ENCODE measurements at regions not wholly inside any gene's neighbourhood (a gene's known extent, or its start where the extent isn't known, plus 50 kb on each side); places are given as distances from the start of the nearest gene placed in this dataset.

DNA sequence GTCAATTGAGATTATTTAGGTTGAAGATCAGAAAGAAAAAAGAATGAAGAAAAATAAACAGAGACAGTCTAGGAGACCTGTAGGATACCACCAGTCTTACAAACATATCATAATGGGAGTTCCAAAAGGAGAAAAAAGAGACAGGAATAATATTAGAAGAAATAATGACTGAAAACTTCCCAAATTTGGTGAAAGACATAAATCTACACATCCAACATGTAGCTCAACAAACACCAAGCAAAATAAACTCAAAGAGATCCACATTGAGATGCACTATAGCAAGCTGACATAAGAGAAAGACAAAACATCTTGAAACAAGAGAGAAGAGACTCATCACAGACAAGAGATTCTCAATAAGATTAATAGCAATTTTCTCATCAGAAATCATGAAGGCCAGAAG lies 274.0 kb downstream of the TFCP2L1 start:
- H3K27ac ChIP-seq (ENCODE audit: low read length): no peak overlapping the region
- H3K9me2 ChIP-seq (replicated peaks; ENCODE audit: low read length): no peaks in the 10 kb centered on the region
- no peaks in the 10 kb centered on the region for H3K36me3 ChIP-seq (ENCODE audit: low read depth, low read length)
- no peaks in the 10 kb centered on the region for H3K79me2 ChIP-seq (ENCODE audit: low read length)
- H3K4me2 ChIP-seq (ENCODE audit: low read length): no peak overlapping the region
- H3K4me1 ChIP-seq (ENCODE audit: insufficient read depth, low read length): peaks cover 9% of the 10 kb centered on the region
- ChIA-PET CTCF (no interaction called here), POLR2A (ENCODE audit: unreplicated experiment) (interaction anchor here (0.6 kb wide), 1 partner anchor 12 kb away, joined by 24 read pairs; no protein-coding TSS in a partner anchor)
- no peak overlapping the region for H3K9ac ChIP-seq (ENCODE audit: low read length)
- no peaks in the 10 kb centered on the region for H4K20me1 ChIP-seq (ENCODE audit: low read length)
- no peaks in the 10 kb centered on the region for H3K9me3 ChIP-seq (ENCODE audit: low read length)
- ATAC-seq (no peak), DNase-seq (no peak)
- no peaks in the 10 kb centered on the region for H3K27me3 ChIP-seq (ENCODE audit: low read length)
- H2AFZ ChIP-seq (ENCODE audit: low read length): no peak overlapping the region
- H3K4me3 ChIP-seq (ENCODE audit: low read length): no peak overlapping the region
- TF ChIP-seq EZH2 (IDR thresholded peaks at IDR 0.05; ENCODE audit: low read length, unreplicated experiment) (no peak), CTCF (conservative IDR thresholded peaks at IDR 0.05; ENCODE audit: low read depth, low read length) (no peak), EZH2phosphoT487 (IDR thresholded peaks at IDR 0.05; ENCODE audit: borderline replicate concordance, low read length) (no peak)
- H3F3A ChIP-seq (ENCODE audit: low read length, unreplicated experiment): no peaks in the 10 kb centered on the region
- no TSS peak for BruUV-seq (replicated peaks)
- intact Hi-C loops (cut with micrococcal nuclease): no loop called here

GRCh38 chr2:121014876-121015275 lies 270.1 kb downstream of the TFCP2L1 start:
- no TSS peak for BruUV-seq (replicated peaks)
- H4K20me1 ChIP-seq (ENCODE audit: low read length): no peaks in the 10 kb centered on the region
- no peaks in the 10 kb centered on the region for H3F3A ChIP-seq (ENCODE audit: low read length, unreplicated experiment)
- no peak overlapping the region for H3K4me3 ChIP-seq (ENCODE audit: low read length)
- CTCF ChIA-PET: no interaction called here
- POLR2A ChIA-PET (ENCODE audit: unreplicated experiment): no interaction called here
- intact Hi-C loops (cut with micrococcal nuclease): no loop called here
- H2AFZ ChIP-seq (ENCODE audit: low read length): no peak overlapping the region
- H3K27me3 ChIP-seq (ENCODE audit: low read length): no peaks in the 10 kb centered on the region
- H3K4me1 ChIP-seq (ENCODE audit: insufficient read depth, low read length): no peaks in the 10 kb centered on the region
- H3K36me3 ChIP-seq (ENCODE audit: low read depth, low read length): no peaks in the 10 kb centered on the region
- DNase-seq (peak; percentile 73), ATAC-seq (peak; percentile 24)
- H3K27ac ChIP-seq (ENCODE audit: low read length): no peak overlapping the region
- no peaks in the 10 kb centered on the region for H3K9me2 ChIP-seq (replicated peaks; ENCODE audit: low read length)
- TF ChIP-seq EZH2phosphoT487 (IDR thresholded peaks at IDR 0.05; ENCODE audit: borderline replicate concordance, low read length) (no peak), EZH2 (IDR thresholded peaks at IDR 0.05; ENCODE audit: low read length, unreplicated experiment) (no peak), CTCF (conservative IDR thresholded peaks at IDR 0.05; ENCODE audit: low read depth, low read length) (no peak)
- H3K4me2 ChIP-seq (ENCODE audit: low read length): no peak overlapping the region
- no peaks in the 10 kb centered on the region for H3K79me2 ChIP-seq (ENCODE audit: low read length)
- H3K9ac ChIP-seq (ENCODE audit: low read length): no peak overlapping the region
- H3K9me3 ChIP-seq (ENCODE audit: low read length): no peaks in the 10 kb centered on the region

- POLR2A ChIA-PET (ENCODE audit: unreplicated experiment): no interaction called here
- intact Hi-C loops (cut with micrococcal nuclease): no loop called here
Observed at GRCh38 chr2:121015971-121016485, 269.0 kb downstream of the TFCP2L1 start.

More at GRCh38 chr2:121015971-121016485, 269.0 kb downstream of the TFCP2L1 start:
- no peak overlapping the region for H3K9ac ChIP-seq (ENCODE audit: low read length)
- no peaks in the 10 kb centered on the region for H3K36me3 ChIP-seq (ENCODE audit: low read depth, low read length)
- no TSS peak for BruUV-seq (replicated peaks)
- H3K79me2 ChIP-seq (ENCODE audit: low read length): no peaks in the 10 kb centered on the region
- no peaks in the 10 kb centered on the region for H3K9me2 ChIP-seq (replicated peaks; ENCODE audit: low read length)
- CTCF ChIA-PET: no interaction called here
- no peak for ATAC-seq
- H2AFZ ChIP-seq (ENCODE audit: low read length): no peak overlapping the region
- no peaks in the 10 kb centered on the region for H3K27me3 ChIP-seq (ENCODE audit: low read length)
- H4K20me1 ChIP-seq (ENCODE audit: low read length): no peaks in the 10 kb centered on the region
- TF ChIP-seq EZH2 (IDR thresholded peaks at IDR 0.05; ENCODE audit: low read length, unreplicated experiment) (no peak), CTCF (conservative IDR thresholded peaks at IDR 0.05; ENCODE audit: low read depth, low read length) (no peak), EZH2phosphoT487 (IDR thresholded peaks at IDR 0.05; ENCODE audit: borderline replicate concordance, low read length) (no peak)
- H3K27ac ChIP-seq (ENCODE audit: low read length): no peak overlapping the region
- H3K4me1 ChIP-seq (ENCODE audit: insufficient read depth, low read length): no peaks in the 10 kb centered on the region
- DNase-seq: no peak
- no peaks in the 10 kb centered on the region for H3K9me3 ChIP-seq (ENCODE audit: low read length)
- no peak overlapping the region for H3K4me2 ChIP-seq (ENCODE audit: low read length)
- no peaks in the 10 kb centered on the region for H3F3A ChIP-seq (ENCODE audit: low read length, unreplicated experiment)
- no peak overlapping the region for H3K4me3 ChIP-seq (ENCODE audit: low read length)

All from PC-3 (cell line).